ENCODE measurements at regions not wholly inside any gene's neighbourhood (a gene's known extent, or its start where the extent isn't known, plus 50 kb on each side); places are given as distances from the start of the nearest gene placed in this dataset.
"Not testable (repeated sequence)": the region's sequence is repeated elsewhere in the genome, so short reads cannot be mapped to it uniquely, and the experiment has no call there.

DNA sequence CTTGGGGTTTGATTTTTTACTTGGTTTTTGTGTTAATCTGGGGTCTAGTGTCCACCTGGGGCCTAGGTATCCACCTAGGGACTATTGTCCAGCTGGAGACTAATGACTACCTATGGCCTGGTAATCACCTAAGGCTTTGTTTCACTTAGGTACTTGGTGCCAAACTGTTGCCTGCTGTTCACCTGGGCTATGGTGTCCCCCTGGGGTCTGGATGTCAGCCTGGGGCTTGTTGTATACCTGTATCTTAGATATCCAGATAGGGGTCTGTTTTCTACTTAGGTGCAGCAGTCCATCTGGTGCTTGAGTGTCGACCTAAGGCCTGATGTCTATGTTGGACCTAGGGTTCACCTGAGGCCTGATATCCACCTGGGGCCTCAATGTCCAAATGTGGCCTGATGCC, 193.1 kb downstream of the POTEM start:
- H2BK20ac ChIP-seq (ENCODE audit: low read depth, low read length, poor library complexity, severe bottlenecking); H3K79me1 ChIP-seq (ENCODE audit: insufficient read depth, low read depth, low read length, poor library complexity, severe bottlenecking); H3T11ph ChIP-seq (ENCODE audit: low read length); H3K27me3 Mint-ChIP-seq (ENCODE audit: low read depth); H4K91ac ChIP-seq (ENCODE audit: insufficient read length, low read depth, low read length); H2BK120ac ChIP-seq (ENCODE audit: low read depth, low read length, poor library complexity, severe bottlenecking); H3K36me3 Mint-ChIP-seq (ENCODE audit: insufficient read depth in 1 of 3, low read depth in 3 of 3); H2AFZ ChIP-seq (ENCODE audit: low read length); H2BK15ac ChIP-seq (ENCODE audit: low read depth, low read length); H2BK12ac ChIP-seq (ENCODE audit: insufficient read length, low read depth, low read length); H3K23ac ChIP-seq (ENCODE audit: insufficient read length, low read depth, low read length); H4K5ac ChIP-seq (ENCODE audit: insufficient read length, low read depth, low read length); H3K27ac ChIP-seq (ENCODE audit: insufficient read length, low read depth, low read length); H4K8ac ChIP-seq (replicated peaks; ENCODE audit: insufficient read length, low read depth, low read length); H2BK5ac ChIP-seq (ENCODE audit: insufficient read length, low read length); H2AK5ac ChIP-seq (ENCODE audit: insufficient read length, low read length); H3K4ac ChIP-seq (ENCODE audit: low read depth, low read length); H3K79me2 ChIP-seq (ENCODE audit: insufficient read depth, low read length); H3K4me1 Mint-ChIP-seq; H4K20me1 ChIP-seq (ENCODE audit: control insufficient read depth, insufficient read depth, insufficient read length); H3K4me2 ChIP-seq (ENCODE audit: insufficient read depth, insufficient read length, low read length); H3K4me3 Mint-ChIP-seq; H3K14ac ChIP-seq (ENCODE audit: insufficient read depth, low read length); H3K27me3 ChIP-seq (ENCODE audit: insufficient read depth, low read length); H3K23me2 ChIP-seq (ENCODE audit: insufficient read length, low read depth, low read length, poor library complexity, severe bottlenecking); DNase-seq; H3K56ac ChIP-seq (ENCODE audit: insufficient read length, low read depth, low read length); H3K27ac Mint-ChIP-seq; H3K18ac ChIP-seq (ENCODE audit: insufficient read length, low read depth, low read length); H3K9ac ChIP-seq (ENCODE audit: extremely low read depth, insufficient read length, low read length); H3K4me1 ChIP-seq (ENCODE audit: insufficient read depth, low read length): not testable (repeated sequence)
- peaks cover 24% of the 10 kb centered on the region for H3K9me3 ChIP-seq (ENCODE audit: control insufficient read depth, low read depth, low read length)
- WGBS (ENCODE audit: extremely low coverage, insufficient read length, low lambda C conversion rate), result no CpG with 5 or more reads among the region's 1 CpG
- peaks cover 29 to 31% of the 10 kb centered on the region in 2 experiments for H3K9me3 Mint-ChIP-seq

DNA sequence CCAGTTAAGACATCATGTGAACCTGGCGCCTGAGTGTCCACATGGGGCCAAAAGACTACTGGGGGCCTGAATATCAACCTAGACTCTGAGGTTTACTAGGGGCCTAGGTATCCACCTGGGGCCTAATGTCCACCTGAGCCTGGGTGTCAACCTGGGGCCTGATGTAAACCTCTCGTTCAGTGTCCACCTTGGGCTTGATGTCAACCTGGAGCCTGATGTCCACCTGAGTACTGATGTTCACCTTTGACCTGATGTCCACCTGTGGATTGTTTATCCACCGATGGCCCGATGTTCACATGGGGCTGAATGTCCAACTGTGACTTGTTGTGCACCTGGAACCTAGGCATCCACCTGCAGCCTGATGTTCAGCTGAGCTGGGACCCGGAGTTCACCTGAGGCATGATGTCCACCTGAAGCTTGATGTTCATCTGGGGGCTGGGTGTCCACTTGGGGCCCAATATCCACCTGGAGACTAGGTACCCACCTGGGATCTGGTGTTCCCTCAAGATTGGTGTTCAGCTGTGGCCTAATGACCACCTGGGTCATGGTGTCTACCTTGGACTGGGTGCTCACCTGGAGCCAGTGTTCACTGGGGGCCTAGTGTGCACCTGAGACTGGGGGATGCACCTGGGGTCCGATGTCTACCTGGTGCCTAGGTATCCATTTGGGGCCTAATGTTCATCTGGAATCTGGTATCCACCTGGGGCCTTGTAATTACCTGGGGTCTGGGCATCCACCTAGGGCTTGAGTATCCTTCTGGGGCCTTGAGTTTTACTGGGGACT, 194.2 kb downstream of the POTEM start:
- H2BK120ac ChIP-seq (ENCODE audit: low read depth, low read length, poor library complexity, severe bottlenecking); H3K18ac ChIP-seq (ENCODE audit: insufficient read length, low read depth, low read length); H3K23me2 ChIP-seq (ENCODE audit: insufficient read length, low read depth, low read length, poor library complexity, severe bottlenecking); H3K27ac Mint-ChIP-seq; H2BK5ac ChIP-seq (ENCODE audit: insufficient read length, low read length); H3K79me1 ChIP-seq (ENCODE audit: insufficient read depth, low read depth, low read length, poor library complexity, severe bottlenecking); H4K8ac ChIP-seq (replicated peaks; ENCODE audit: insufficient read length, low read depth, low read length); H4K20me1 ChIP-seq (ENCODE audit: control insufficient read depth, insufficient read depth, insufficient read length); H3K4me2 ChIP-seq (ENCODE audit: insufficient read depth, insufficient read length, low read length); H3K4me1 Mint-ChIP-seq; H3T11ph ChIP-seq (ENCODE audit: low read length); H4K91ac ChIP-seq (ENCODE audit: insufficient read length, low read depth, low read length); H2BK12ac ChIP-seq (ENCODE audit: insufficient read length, low read depth, low read length); H3K36me3 Mint-ChIP-seq (ENCODE audit: insufficient read depth in 1 of 3, low read depth in 3 of 3); H3K4me1 ChIP-seq (ENCODE audit: insufficient read depth, low read length); H2AK5ac ChIP-seq (ENCODE audit: insufficient read length, low read length); H3K27ac ChIP-seq (ENCODE audit: insufficient read length, low read depth, low read length); H3K9ac ChIP-seq (ENCODE audit: extremely low read depth, insufficient read length, low read length); H2BK20ac ChIP-seq (ENCODE audit: low read depth, low read length, poor library complexity, severe bottlenecking); H3K4ac ChIP-seq (ENCODE audit: low read depth, low read length); H3K56ac ChIP-seq (ENCODE audit: insufficient read length, low read depth, low read length); H3K23ac ChIP-seq (ENCODE audit: insufficient read length, low read depth, low read length); H3K27me3 Mint-ChIP-seq (ENCODE audit: low read depth); H3K79me2 ChIP-seq (ENCODE audit: insufficient read depth, low read length); H3K4me3 Mint-ChIP-seq; DNase-seq; H3K27me3 ChIP-seq (ENCODE audit: insufficient read depth, low read length); H2BK15ac ChIP-seq (ENCODE audit: low read depth, low read length); H3K14ac ChIP-seq (ENCODE audit: insufficient read depth, low read length); H2AFZ ChIP-seq (ENCODE audit: low read length); H4K5ac ChIP-seq (ENCODE audit: insufficient read length, low read depth, low read length): not testable (repeated sequence)
- WGBS (ENCODE audit: extremely low coverage, insufficient read length, low lambda C conversion rate), result no CpG with 5 or more reads among the region's 6 CpGs
- H3K9me3 ChIP-seq (ENCODE audit: control insufficient read depth, low read depth, low read length), result peaks cover 24% of the 10 kb centered on the region
- H3K9me3 Mint-ChIP-seq, result peaks cover 30 to 33% of the 10 kb centered on the region in 2 experiments

Data from H9 (cell line).